ENCODE measurements at regions not wholly inside any gene's neighbourhood (a gene's known extent, or its start where the extent isn't known, plus 50 kb on each side); places are given as distances from the start of the nearest gene placed in this dataset.

DNA sequence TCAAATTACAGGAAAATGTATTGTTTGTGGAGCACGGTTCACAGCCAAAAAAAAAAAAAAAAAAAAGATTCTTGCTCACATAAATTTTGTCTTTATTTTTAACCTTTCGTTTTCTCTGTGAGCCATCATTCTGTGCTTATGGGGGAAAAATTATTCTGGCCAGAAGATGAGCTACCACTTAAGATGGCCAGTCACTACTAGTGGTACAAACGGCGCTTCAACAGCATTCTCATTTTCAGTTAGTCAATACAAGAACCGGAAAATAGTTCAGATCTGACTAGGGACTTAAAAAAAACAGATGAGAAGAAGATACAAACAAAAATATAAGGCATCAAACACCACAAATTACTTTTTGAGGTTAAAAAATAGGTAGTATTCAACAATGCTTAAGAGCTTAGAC, 158.6 kb upstream of the CNTN5 start:
- Histone ChIP-seq H3K4me3 (no peak overlapping the region), H3K4me2 (no peak overlapping the region), H3K4me1 (no peaks in the 10 kb centered on the region), H3K9me3 (no peaks in the 10 kb centered on the region), H3K27ac (no peak overlapping the region)
- TF ChIP-seq MAX (IDR thresholded peaks at IDR 0.05) (no peak), NPAS2 (CRISPR knock-in tag; IDR thresholded peaks at IDR 0.05; ENCODE audit: borderline replicate concordance) (no peak)
- CTCF ChIA-PET = no interaction called here
- WGBS (ENCODE audit: missing lambda C conversion rate) = 31% methylated on average over 5 of the region's 5 CpGs
- FAIRE-seq = no peak
- no peak for DNase-seq (ENCODE audit: low read depth in 1 of 2, low spot score in 1 of 2)
- POLR2A ChIA-PET = no interaction called here
- no peak for ATAC-seq

DNA sequence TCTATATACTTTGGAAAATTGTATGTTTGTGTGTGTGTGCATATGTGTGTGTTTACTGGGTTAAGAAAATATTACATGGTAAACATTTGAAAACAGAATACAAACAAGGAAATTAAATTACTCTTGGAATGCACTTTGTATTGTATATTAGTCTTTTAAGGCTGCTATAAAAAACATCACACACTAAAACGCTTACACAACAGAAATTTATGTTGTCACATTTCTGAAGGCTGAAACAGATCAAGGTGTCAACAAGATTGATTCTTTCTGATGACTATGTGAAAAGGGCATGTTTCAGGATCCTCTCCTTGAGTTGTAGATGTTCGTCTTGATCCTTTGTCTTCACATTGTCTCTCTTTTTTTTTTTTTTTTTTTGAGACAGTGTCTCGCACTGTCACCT, 149.1 kb upstream of the CNTN5 start:
- H3K27ac ChIP-seq = no peak overlapping the region
- no peak for FAIRE-seq
- H3K9me3 ChIP-seq = no peaks in the 10 kb centered on the region
- no peak overlapping the region for H3K4me2 ChIP-seq
- 41% methylated on average over 3 of the region's 3 CpGs for WGBS (ENCODE audit: missing lambda C conversion rate)
- POLR2A ChIA-PET = no interaction called here
- no peaks in the 10 kb centered on the region for H3K4me1 ChIP-seq
- TF ChIP-seq EHMT2 (IDR thresholded peaks at IDR 0.05; ENCODE audit: low read depth) (no peak), KDM1A (IDR thresholded peaks at IDR 0.05; ENCODE audit: low read depth) (no peak)
- TF ChIP-seq, protein P1, sequence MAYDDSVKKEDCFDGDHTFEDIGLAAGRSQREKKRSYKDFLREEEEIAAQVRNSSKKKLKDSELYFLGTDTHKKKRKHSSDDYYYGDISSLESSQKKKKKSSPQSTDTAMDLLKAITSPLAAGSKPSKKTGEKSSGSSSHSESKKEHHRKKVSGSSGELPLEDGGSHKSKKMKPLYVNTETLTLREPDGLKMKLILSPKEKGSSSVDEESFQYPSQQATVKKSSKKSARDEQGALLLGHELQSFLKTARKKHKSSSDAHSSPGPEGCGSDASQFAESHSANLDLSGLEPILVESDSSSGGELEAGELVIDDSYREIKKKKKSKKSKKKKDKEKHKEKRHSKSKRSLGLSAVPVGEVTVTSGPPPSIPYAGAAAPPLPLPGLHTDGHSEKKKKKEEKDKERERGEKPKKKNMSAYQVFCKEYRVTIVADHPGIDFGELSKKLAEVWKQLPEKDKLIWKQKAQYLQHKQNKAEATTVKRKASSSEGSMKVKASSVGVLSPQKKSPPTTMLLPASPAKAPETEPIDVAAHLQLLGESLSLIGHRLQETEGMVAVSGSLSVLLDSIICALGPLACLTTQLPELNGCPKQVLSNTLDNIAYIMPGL (CRISPR knock-in tag; IDR thresholded peaks at IDR 0.05; ENCODE audit: borderline replicate concordance) = no peak
- H3K4me3 ChIP-seq = no peak overlapping the region
- no peak for DNase-seq (ENCODE audit: low read depth in 1 of 2, low spot score in 1 of 2)
- CTCF ChIA-PET = no interaction called here
- no peak for ATAC-seq

DNA sequence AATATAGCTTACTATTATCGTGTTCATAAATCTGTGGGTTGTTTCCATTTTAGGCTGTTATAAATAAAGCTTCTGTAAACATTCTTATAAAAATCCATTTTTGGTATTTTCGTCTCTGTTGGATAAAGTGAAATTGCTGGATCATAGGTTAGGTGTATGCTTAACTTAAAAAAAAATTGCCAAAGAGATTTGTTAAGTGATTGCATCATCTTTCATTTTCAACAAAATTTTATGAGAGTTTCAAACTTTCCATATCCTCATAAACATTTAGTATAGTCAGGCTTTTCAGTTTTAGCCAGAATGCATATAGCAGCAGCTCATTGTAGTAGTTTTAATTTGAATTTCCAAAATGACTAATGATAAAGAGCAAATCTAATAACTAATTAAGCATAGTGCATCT, 146.7 kb upstream of the CNTN5 start:
- H3K9me3 ChIP-seq = no peaks in the 10 kb centered on the region
- H3K27ac ChIP-seq = no peak overlapping the region
- no peak for DNase-seq (ENCODE audit: low read depth in 1 of 2, low spot score in 1 of 2)
- POLR2A ChIA-PET = no interaction called here
- CTCF ChIA-PET = no interaction called here
- H3K4me3 ChIP-seq = no peak overlapping the region
- no peak for ATAC-seq
- no peak for FAIRE-seq
- TF ChIP-seq, protein P2, sequence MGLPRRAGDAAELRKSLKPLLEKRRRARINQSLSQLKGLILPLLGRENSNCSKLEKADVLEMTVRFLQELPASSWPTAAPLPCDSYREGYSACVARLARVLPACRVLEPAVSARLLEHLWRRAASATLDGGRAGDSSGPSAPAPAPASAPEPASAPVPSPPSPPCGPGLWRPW (IDR thresholded peaks at IDR 0.05) = no peak
- TF ChIP-seq RNF2 (IDR thresholded peaks at IDR 0.05; ENCODE audit: borderline replicate concordance, low read depth) (no peak), KDM1A (IDR thresholded peaks at IDR 0.05; ENCODE audit: low read depth) (no peak), FOSL2 (IDR thresholded peaks at IDR 0.05) (no peak), FOSL2 (CRISPR knock-in tag; IDR thresholded peaks at IDR 0.05) (no peak), MAX (IDR thresholded peaks at IDR 0.05) (no peak), POLR2AphosphoS2 (conservative IDR thresholded peaks at IDR 0.05; ENCODE audit: low read length) (no peak), HOXB13 (CRISPR knock-in tag; IDR thresholded peaks at IDR 0.05; ENCODE audit: low read depth) (no peak), TFCP2L1 (CRISPR knock-in tag; IDR thresholded peaks at IDR 0.05) (no peak), GATA3 (IDR thresholded peaks at IDR 0.05; ENCODE audit: borderline replicate concordance) (no peak), HOXA7 (CRISPR knock-in tag; IDR thresholded peaks at IDR 0.05) (no peak)
- H3K4me2 ChIP-seq = no peak overlapping the region
- WGBS (ENCODE audit: missing lambda C conversion rate) = 31% methylated on average over 2 of the region's 2 CpGs
- no peaks in the 10 kb centered on the region for H3K4me1 ChIP-seq

DNA sequence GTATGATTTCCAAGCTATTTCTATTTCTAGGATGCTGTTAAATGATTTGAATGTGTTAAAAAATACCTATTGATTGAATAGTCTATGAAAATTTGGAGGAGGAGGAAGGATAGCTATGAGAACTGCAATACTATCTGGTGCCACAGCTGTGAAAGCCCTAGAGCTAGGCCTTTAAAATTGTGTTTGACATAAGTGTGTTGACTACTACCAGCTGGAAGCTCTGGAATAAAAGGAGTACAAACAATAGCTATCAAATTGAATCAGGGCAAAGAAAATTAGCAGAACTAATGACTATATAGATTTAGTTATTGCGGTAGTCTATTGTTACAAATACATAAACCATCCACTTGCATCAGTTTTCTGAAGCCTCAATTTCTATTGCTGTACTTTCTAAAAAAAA, 124.8 kb upstream of the CNTN5 start:
- FAIRE-seq (no peak), ATAC-seq (no peak), DNase-seq (ENCODE audit: low read depth in 1 of 2, low spot score in 1 of 2) (no peak)
- Histone ChIP-seq H3K4me3 (no peak overlapping the region), H3K9me3 (no peaks in the 10 kb centered on the region), H3K4me1 (no peaks in the 10 kb centered on the region), H3K27ac (no peak overlapping the region), H3K4me2 (no peak overlapping the region)
- ChIA-PET POLR2A (no interaction called here), CTCF (no interaction called here)
- WGBS (ENCODE audit: missing lambda C conversion rate) = 83% methylated on average over 1 of the region's 1 CpG
- TF ChIP-seq, protein P3, sequence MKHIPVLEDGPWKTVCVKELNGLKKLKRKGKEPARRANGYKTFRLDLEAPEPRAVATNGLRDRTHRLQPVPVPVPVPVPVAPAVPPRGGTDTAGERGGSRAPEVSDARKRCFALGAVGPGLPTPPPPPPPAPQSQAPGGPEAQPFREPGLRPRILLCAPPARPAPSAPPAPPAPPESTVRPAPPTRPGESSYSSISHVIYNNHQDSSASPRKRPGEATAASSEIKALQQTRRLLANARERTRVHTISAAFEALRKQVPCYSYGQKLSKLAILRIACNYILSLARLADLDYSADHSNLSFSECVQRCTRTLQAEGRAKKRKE (CRISPR knock-in tag; IDR thresholded peaks at IDR 0.05; ENCODE audit: low read depth) = no peak
- TF ChIP-seq POLR2A (IDR thresholded peaks at IDR 0.05; ENCODE audit: low read length) = no peak
- TF ChIP-seq EHF (CRISPR knock-in tag; IDR thresholded peaks at IDR 0.05) = no peak
- TF ChIP-seq EP300 (IDR thresholded peaks at IDR 0.05) = no peak
- no peak for TF ChIP-seq MAZ (IDR thresholded peaks at IDR 0.05; ENCODE audit: borderline replicate concordance, low read depth, low read length)
- TF ChIP-seq HOXA7 (CRISPR knock-in tag; IDR thresholded peaks at IDR 0.05) = no peak
- no peak for TF ChIP-seq NPAS2 (CRISPR knock-in tag; IDR thresholded peaks at IDR 0.05; ENCODE audit: borderline replicate concordance)
- TF ChIP-seq SMC3 (IDR thresholded peaks at IDR 0.05) = no peak

All from A549 (cell line).